ENCODE measurements at regions not wholly inside any gene's neighbourhood (a gene's known extent, or its start where the extent isn't known, plus 50 kb on each side); places are given as distances from the start of the nearest gene placed in this dataset.
A peak's percentile ranks its signal among the peaks of the same experiment; 100 is the strongest.

DNA sequence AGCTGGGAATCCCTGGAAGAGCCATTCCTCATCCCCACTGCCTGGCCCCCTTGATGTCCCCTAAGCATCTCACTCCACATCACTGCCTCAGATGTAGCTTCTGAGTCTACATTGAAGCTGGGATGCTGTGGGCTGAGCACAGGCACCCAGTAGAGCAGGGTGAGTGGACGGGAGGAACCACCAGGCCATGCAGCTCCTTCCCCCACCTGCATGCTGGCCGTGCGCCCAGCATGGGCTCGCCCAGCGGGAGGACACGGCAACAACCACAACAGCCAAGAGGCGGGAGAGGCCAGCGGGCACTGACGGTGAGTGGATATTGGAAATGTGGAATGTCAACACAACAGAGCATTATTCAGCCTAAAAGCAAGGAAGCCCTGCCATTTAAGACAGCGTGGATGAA is 310.9 kb downstream of the ADGRD1 start:
- ATAC-seq (no peak), DNase-seq (ENCODE audit: extremely low read depth in 1 of 4, low spot score in 3 of 4) (no peak), FAIRE-seq (no peak)
- Histone ChIP-seq H3K4me3 (no peak overlapping the region), H3K27me3 (ENCODE audit: control insufficient read depth in 2 of 2, insufficient read depth in 2 of 2, low read length in 2 of 2) (no peaks in the 10 kb centered on the region), H3K9me3 (replicated peaks; ENCODE audit: control insufficient read depth, insufficient read depth, low read depth, low read length) (no peaks in the 10 kb centered on the region), H3K27ac (ENCODE audit: extremely low read depth, low read depth, low read length) (no peak overlapping the region), H4K20me1 (replicated peaks; ENCODE audit: control insufficient read depth, insufficient read depth, low read length) (no peaks in the 10 kb centered on the region), H3K79me2 (ENCODE audit: control insufficient read depth, insufficient read depth, low read length) (no peaks in the 10 kb centered on the region), H3K4me2 (ENCODE audit: insufficient read depth, low read length) (no peak overlapping the region), H3K4me1 (replicated peaks in 1 of 2; ENCODE audit: control insufficient read depth in 2 of 2, insufficient read depth in 2 of 2, low read length in 2 of 2) (peaks cover 8 to 29% of the 10 kb centered on the region in 2 experiments; a peak in 4 of 5 replicates), H3K36me3 (ENCODE audit: control insufficient read depth, insufficient read depth, low read length) (no peaks in the 10 kb centered on the region), H3K9me1 (ENCODE audit: control insufficient read depth, insufficient read depth, low read length) (no peaks in the 10 kb centered on the region), H2AFZ (ENCODE audit: low read depth, low read length) (no peak overlapping the region), H3K9ac (ENCODE audit: insufficient read depth in 1 of 2, low read depth in 2 of 2, low read length in 2 of 2) (peak overlapping the region in 1 of 2 experiments; percentile 4; a peak in 1 of 4 replicates)
- intact Hi-C loops (cut with micrococcal nuclease) (no loop called here), in situ Hi-C loops (cut with MboI) (no loop called here)
- ChIA-PET CTCF (ENCODE audit: low intra/inter-chr PET ratio) (no interaction called here), POLR2A (interaction anchor here (0.5 kb wide), 2 partner anchors 106 to 802 kb away, joined by 3 read pairs; no protein-coding TSS in a partner anchor)
- BruUV-seq (replicated peaks) = no TSS peak
- 63% methylated on average over 10 of the region's 10 CpGs for WGBS (ENCODE audit: insufficient coverage, low coverage, missing lambda C conversion rate)
- TF ChIP-seq POLR2AphosphoS5 (IDR thresholded peaks at IDR 0.05; ENCODE audit: control insufficient read depth, insufficient read depth, low read depth, low read length) = no peak
- no peak for TF ChIP-seq SOX6 (IDR thresholded peaks at IDR 0.05)
- TF ChIP-seq, protein P1, sequence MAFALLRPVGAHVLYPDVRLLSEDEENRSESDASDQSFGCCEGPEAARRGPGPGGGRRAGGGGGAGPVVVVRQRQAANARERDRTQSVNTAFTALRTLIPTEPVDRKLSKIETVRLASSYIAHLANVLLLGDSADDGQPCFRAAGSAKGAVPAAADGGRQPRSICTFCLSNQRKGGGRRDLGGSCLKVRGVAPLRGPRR (CRISPR knock-in tag; IDR thresholded peaks at IDR 0.05) = no peak
- no peak for TF ChIP-seq SMARCC2 (IDR thresholded peaks at IDR 0.05; ENCODE audit: low read depth)
- TF ChIP-seq PHB (CRISPR knock-in tag; IDR thresholded peaks at IDR 0.05) = no peak
- no peak for TF ChIP-seq KDM4B (IDR thresholded peaks at IDR 0.05; ENCODE audit: borderline replicate concordance in 2 of 2, low read depth in 1 of 2)
- TF ChIP-seq ZNF551 (CRISPR knock-in tag; IDR thresholded peaks at IDR 0.05) = no peak
- TF ChIP-seq ZNF140 (CRISPR knock-in tag; IDR thresholded peaks at IDR 0.05) = no peak
- TF ChIP-seq FOXA3 (CRISPR knock-in tag; conservative IDR thresholded peaks at IDR 0.05 in 1 of 2, IDR thresholded peaks at IDR 0.05 in 1 of 2) = no peak
- no peak for TF ChIP-seq ZNF133 (CRISPR knock-in tag; IDR thresholded peaks at IDR 0.05)
